ENCODE measurements at regions not wholly inside any gene's neighbourhood (a gene's known extent, or its start where the extent isn't known, plus 50 kb on each side); places are given as distances from the start of the nearest gene placed in this dataset.
"Not testable (repeated sequence)": the region's sequence is repeated elsewhere in the genome, so short reads cannot be mapped to it uniquely, and the experiment has no call there.

GRCh38 chr6:4354181-4354580 lies 218.8 kb upstream of the ECI2 start:
- DNase-seq (ENCODE audit: low read depth): no peak

GRCh38 chr6:4352731-4353130 lies 217.4 kb upstream of the ECI2 start:
- no peak for DNase-seq (ENCODE audit: low read depth)

- DNase-seq (ENCODE audit: low read depth): no peak
These were observed 216.9 kb upstream of the ECI2 start for GRCh38 chr6:4352322-4352669.

GRCh38 chr6:4351520-4352321 lies 216.3 kb upstream of the ECI2 start:
- no peak for DNase-seq (ENCODE audit: low read depth)

GRCh38 chr6:4350567-4351519 lies 215.5 kb upstream of the ECI2 start:
- DNase-seq (ENCODE audit: low read depth): no peak

- no peak for DNase-seq (ENCODE audit: low read depth)
These were observed 214.6 kb upstream of the ECI2 start for GRCh38 chr6:4349931-4350330.

- DNase-seq (ENCODE audit: low read depth): no peak
These were observed 213.9 kb upstream of the ECI2 start for GRCh38 chr6:4349323-4349722.

GRCh38 chr6:4348462-4349112 lies 213.2 kb upstream of the ECI2 start:
- DNase-seq (ENCODE audit: low read depth): no peak

GRCh38 chr6:4347877-4348276 lies 212.5 kb upstream of the ECI2 start:
- no peak for DNase-seq (ENCODE audit: low read depth)

- DNase-seq (ENCODE audit: low read depth): no peak
These were observed 211.4 kb upstream of the ECI2 start for GRCh38 chr6:4346659-4347333.

- no peak for DNase-seq (ENCODE audit: low read depth)
These were observed 210.2 kb upstream of the ECI2 start for GRCh38 chr6:4345543-4345942.

GRCh38 chr6:4344317-4344899 lies 209.0 kb upstream of the ECI2 start:
- DNase-seq (ENCODE audit: low read depth): no peak

- DNase-seq (ENCODE audit: low read depth): no peak
These were observed 207.2 kb upstream of the ECI2 start for GRCh38 chr6:4342407-4343137.

GRCh38 chr6:4341078-4341797 lies 205.9 kb upstream of the ECI2 start:
- no peak for DNase-seq (ENCODE audit: low read depth)

GRCh38 chr6:4340544-4340943 lies 205.2 kb upstream of the ECI2 start:
- no peak for DNase-seq (ENCODE audit: low read depth)

- no peak for DNase-seq (ENCODE audit: low read depth)
These were observed 203.5 kb upstream of the ECI2 start for GRCh38 chr6:4338884-4339283.

GRCh38 chr6:4336778-4337442 lies 201.5 kb upstream of the ECI2 start:
- no peak for DNase-seq (ENCODE audit: low read depth)

GRCh38 chr6:4336084-4336483 lies 200.7 kb upstream of the ECI2 start:
- no peak for DNase-seq (ENCODE audit: low read depth)

- DNase-seq (ENCODE audit: low read depth): not testable (repeated sequence)
These were observed 198.9 kb upstream of the ECI2 start for GRCh38 chr6:4334158-4334740.
